ENCODE measurements at regions not wholly inside any gene's neighbourhood (a gene's known extent, or its start where the extent isn't known, plus 50 kb on each side); places are given as distances from the start of the nearest gene placed in this dataset.
"Not testable (repeated sequence)": the region's sequence is repeated elsewhere in the genome, so short reads cannot be mapped to it uniquely, and the experiment has no call there.

DNA sequence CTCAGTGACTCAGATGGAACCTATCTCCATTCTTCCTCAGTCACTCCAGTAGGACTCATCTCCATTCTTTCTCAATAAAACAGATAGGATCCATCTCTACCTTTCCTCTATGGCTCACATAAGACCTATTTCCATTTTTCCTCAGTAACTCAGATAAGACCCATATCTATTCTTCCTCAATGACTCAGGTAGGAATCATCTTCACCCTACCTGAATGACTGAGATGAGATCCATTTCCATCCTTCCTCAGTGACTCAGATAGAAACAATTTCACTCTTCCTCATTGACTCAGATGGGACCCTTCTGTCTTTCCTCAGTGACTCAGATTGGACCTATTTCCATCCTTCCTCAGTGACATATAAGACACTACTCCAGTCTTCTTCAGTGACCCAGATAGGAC is 165.1 kb downstream of the FBXO4 start:
- DNase-seq: no peak

DNA sequence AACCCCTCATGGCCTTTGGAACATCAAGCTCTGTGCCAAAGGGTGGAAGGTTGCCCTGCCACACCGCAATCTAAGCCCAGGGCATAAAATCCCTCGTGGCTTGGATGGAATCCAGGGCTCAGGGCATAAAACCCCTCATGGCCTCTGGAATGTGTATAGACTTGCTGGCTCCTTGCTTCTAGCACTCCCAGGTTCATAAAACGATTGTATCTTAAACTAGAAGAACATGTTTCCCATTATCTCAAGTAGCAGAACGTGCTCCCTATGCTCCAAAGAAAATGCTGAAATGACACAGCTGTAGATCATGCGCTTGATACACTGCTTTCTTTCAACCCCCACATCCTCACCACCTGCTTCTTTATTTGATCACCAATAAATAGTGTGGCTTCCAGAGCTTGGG is 174.8 kb downstream of the FBXO4 start:
- DNase-seq: not testable (repeated sequence)

DNA sequence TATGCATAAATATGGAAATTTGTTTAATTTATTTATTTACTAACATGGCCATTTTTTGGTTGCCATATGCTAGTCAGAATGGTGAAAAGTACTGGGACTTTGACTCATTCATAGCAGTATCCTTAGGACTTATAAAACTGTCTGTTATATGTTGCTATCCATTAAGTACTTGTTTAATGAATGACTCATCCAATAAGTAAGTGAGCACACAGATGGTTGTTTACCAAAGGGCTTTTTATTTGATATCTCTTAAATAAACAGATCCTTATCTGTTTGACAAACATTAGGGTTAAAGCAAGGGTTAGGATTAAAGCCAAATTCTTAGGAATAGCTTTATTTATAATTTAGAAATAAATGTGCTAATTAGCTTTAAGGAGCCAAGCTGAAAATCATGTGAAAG is 183.4 kb downstream of the FBXO4 start:
- DNase-seq: no peak

DNA sequence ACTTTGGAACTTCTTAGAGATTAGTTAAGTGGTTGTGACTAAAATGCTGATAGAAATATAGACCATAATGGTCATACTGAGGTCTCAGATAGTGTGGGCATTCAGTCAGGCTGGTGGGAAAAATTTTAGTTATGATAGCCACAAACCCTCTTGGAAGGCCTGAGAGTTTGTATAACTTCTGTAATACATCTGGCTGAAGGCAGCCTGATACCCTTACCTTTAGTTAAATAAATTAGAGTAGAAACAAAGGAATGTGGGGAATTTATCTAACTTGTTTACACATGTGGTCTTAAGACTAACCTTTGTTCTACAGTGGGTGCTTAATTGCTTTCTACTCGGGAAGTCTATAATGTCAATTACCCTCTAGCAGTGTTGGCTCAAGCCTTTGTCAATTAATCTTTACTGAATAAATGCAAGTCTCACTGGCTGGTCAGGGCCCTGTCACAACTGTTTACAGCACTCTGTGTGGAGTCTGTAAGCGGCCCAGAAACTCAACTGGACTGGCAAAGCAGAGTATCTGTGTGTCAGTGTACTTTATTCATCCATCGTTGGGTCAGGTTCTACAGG is 184.0 kb downstream of the FBXO4 start:
- DNase-seq: no peak

DNA sequence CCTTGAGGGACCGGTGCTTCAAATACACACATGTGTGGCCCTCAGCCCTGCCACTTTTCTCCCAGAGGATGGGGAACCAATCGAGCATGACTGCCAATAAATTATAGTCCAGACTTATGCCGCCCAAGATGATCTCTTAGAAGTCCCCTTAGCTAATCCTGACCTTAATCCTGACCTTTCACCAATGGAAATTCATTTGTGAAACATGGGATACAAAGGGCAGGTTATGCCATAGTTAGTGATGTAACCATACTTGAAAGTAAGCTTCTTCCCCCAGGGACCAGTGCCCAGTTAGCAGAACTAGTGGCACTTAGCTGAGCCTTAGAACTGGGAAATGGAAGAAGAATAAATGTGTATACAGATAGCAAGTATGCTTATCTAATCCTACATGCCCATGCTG is 190.6 kb downstream of the FBXO4 start:
- not testable (repeated sequence) for DNase-seq

DNA sequence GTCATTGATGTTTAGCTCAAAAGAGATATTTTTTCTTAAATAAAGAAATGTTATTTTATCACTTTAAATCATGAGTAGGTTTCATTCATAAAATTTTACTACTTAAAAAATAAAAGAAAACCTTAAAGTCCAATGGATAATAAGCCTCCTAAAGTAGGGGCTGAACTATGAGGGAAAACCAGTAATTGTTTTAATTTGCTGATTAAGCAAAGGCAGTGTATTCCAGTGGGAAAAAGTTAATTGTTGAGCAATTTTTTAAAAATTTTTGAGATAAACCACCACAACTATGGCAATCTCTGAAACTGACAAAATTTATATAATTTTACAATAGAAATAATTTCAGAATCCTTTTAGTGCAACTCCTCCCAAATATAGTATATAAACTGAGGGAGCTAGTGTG is 195.0 kb downstream of the FBXO4 start:
- DNase-seq: no peak

DNA sequence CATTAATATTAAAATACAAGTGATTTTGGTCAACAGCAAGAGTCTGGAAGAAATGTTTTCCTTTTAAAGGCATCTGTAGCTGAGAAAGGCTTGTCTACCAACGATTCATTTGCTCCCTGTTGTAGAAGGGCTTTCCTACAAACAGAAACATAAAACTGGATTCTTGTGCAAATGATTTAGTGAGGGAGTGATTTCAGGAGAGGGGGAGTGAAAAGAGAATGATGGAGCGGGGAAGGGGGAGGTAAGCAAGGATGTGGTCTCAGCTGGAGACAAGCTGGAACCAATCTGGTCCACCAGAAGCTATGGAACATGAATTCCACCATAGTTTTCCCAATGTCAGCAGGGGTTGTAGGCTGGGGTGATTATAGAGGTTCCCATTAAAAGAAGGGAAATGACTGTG is 196.3 kb downstream of the FBXO4 start:
- DNase-seq: no peak

DNA sequence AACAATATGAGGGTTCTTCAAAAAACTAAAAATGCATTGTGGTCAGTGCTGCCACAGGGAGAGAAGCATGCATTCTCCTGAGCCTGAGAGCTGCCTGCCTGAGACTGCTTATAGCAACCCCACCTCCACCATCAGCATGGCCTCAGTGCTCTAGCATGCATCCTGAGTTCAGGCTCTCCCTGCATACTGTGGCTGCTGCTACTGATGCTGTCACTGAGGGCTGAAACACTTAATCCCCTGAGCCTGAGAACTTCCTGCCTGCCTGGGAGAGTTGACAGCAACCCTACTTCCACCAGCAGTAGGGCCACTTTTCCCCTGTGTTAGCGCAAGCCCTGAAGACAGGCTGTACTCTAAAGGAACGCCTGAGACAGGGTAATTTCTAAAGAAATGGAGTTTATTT is 206.0 kb downstream of the FBXO4 start:
- DNase-seq: no peak

DNA sequence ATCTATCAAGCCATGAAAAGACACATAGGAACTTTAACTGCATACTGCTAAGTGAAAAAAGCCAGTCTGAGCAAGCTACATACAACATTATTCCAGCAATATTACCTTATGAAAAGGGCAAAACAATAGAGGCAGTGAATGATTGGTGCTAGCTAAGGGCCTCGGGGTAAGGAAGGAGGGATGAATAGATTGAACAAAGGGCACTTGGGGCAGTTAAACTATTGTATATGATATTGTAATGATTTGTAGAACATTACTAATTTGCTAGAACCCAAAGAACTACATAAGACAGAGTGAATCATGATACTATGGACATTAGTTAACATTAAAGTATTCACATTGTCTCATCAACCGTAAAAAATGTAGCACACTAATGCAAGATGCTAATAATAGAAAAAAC is 218.3 kb downstream of the FBXO4 start:
- DNase-seq: no peak

DNA sequence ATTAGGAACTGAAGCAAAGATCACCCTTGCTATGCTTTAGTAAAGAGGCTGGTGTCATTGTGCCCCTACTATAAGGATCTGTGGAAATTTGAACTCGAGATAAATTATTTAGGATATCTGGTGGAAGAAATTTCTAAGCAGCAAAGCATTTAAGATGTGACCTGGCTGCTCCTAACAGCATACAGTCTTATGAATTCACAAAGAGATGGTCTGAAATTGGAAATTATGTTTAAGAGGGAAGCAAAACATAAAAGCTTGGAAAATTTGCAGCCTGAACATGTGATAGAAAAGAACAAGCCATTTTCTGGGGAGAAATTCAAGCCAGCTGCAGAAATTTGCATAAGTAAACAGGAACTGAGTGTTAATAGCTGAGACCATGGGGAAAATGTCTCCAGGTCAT is 223.7 kb downstream of the FBXO4 start:
- no peak for DNase-seq

DNA sequence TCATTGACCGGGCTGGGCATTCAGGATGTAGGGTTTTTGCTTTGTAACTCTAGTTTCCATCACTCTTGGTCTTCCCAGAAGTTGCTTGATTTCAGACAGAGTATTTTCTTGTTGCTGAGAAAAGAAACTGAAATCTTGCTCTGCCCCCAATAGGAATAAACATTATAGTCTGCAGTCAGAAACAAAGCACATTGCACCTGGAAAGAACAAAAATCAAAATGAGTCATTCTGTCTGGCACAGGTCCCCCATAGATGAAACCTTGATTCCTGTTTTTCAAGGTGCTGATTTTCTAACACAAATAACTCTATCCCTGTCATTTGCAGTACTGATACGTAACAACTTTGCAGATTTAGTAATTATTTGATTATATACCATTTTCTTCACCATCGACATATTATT is 232.1 kb downstream of the FBXO4 start:
- no peak for DNase-seq

DNA sequence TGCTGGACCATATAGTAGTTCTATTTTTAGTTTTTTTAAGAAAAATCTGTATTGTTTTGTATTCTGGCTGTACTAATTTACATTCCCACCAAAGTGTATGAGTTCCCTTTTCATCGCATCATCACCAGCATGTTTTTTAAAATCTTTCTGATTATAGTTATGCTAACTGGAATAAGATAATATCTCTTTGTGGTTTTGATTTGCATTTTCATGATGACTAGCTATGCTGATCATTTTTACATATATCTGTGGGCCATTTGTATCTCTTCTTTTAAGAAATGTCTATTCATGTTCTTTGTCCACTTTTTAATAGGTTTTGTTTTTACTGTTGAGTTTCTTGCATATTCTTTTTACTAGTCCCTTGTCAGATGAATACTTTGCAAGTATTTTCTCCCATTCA is 238.0 kb downstream of the FBXO4 start:
- DNase-seq: no peak

DNA sequence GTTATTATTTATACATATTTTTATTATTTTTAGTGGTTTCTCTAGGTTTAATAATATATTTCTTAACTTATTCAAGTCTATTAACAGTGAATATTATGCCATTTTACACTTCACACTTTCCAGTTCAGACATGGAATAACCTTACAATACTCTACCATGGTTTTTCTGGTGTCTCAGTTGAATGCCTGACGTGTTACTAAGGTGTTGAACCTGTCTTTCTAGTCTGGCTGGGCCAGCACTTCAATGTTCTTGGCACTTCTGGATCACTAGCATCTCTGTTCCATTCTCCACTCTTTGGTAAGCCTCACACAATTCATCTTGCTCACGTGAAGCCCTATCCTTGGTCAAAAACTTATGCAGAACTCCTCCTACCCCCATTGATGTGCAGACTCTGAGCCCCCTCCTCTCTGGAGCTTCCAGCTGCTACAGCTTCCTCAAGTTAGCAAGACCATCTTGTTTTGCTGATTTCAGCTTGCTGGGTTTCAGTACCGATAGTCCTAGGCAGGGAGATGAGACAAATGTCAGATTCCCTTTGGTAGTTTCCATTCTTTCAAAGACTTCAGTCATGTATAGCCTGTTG is 243.1 kb downstream of the FBXO4 start:
- no peak for DNase-seq

DNA sequence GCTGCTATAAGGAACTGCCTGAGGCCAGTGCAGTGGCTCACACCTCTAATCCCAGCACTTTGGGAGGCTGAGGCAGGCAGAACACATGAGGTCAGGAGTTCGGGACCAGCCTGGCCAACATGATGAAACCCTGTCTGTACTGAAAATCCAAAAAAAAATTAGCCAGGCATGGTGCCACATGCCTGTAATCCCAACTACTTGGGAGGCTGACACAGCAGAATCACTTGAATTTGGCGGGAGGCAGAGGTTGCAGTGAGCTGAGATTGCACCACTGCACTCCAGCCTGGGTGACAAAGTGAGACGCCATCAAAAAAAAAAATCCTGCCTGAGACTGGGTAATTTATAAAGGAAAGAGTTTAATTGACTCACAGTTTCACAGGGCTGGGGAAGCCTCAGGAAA is 247.1 kb upstream of the GHR start:
- DNase-seq: not testable (repeated sequence)

DNA sequence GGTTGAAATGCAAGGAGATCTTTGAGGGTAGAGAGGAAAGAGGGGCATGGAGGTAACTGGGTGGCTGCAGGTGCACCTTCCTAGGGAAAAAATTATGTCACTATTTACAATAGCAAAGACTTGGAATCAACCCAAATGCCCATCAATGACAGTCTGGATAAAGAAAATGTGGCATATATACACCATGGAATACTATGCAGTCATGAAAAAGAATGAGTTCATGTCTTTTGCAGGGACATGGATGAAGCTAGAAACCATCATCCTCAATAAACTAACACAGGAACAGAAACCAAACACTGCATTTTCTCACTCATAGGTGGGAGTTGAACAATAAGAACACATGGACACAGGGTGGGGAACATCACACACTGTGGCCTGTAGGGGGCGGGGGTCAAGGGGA is 243.4 kb upstream of the GHR start:
- DNase-seq: not testable (repeated sequence)

DNA sequence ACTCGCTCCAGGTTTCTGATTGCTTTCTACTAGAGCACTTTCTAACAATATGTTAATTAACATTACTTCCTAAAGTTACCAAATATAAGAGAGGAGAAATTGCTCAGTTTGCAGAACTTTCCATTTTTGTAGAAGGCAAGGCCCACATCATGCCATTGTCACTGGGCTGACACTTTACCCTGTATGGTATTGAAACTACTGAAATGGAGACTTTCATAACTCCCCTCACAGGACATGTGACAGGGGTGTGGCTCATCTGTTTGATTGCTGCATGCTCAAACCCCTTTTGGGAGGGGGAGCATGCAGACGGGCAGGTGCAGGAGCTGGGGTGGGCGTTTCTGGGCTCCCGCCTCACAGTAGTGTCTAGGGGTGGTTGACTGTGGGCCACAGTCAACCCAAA is 206.3 kb upstream of the GHR start:
- no peak for DNase-seq

DNA sequence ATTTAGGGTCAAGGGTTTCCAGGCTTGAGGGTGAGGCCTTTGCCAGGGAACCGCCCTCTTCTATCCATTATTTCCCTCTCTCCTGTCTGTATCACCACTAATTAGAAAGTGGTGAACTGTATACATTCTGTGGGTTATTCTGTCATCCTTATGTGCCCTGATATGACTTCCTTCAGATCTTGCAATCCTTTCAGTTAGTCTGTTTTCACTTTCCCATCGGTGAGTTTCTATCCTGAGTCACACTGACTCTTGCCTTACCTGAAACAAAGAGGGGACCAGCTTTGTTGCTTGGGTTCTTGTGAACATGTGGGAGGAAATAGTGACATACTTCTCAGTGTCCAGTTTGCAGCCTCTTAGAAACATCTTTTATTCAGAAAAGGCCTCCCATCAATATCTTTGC is 205.4 kb upstream of the GHR start:
- DNase-seq: no peak

DNA sequence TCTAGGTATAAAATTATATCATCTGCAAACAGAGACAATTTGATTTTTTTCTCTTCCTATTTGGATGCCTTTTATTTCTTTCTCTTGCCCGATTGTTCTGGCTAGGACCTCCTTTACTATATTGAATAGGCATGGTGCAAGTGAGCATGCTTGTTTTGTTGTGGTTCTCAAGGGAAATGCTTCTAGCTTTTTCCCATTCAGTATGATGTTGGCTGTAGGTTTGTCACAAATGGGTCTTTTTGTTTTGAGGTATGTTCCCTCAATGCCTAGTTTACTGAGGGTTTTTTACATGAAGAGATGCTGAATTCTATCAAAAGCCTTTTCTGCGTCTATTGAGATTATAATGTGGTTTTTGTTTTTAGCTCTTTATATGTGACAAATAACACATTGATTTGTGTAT is 198.2 kb upstream of the GHR start:
- DNase-seq: no peak

DNA sequence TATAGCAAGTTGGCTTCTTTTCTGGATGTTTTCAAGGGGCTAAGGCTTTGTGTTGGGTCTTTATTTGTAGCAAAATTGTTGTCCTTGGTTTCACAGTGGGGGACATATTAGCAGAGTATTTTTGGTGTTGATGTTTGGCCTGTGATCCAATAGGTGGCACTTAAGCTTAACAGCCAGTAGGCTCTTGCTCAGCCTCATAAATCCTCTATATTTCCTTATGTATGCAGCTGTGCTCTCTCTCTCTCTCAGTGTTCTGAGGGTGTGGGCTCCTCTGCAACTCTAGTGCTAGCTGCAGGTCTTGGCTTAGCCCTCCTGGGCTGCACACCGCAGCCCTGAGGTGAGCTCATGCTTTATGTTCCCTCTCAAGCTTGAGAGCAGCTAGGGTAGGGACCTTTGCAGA is 195.0 kb upstream of the GHR start:
- no peak for DNase-seq

DNA sequence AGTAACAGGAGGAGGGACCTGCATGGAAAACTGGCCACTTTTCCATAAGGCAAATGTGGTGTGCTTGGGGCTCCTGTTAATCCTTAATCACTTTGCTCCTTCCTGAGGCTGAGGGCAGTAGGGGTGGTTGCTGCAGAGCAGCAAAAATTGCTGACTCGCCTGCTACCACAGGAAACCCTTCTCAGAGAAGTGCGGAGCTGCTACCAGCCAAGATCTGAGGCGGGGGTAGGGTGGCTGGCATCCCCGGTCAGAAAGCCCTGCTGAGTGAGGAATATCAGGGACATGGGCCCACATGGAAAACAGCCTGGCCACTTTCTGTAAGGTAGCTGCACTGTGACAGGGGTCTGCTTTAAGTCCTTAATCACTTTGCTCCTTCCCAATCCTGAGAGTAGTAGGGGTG is 192.4 kb upstream of the GHR start:
- no peak for DNase-seq

DNA sequence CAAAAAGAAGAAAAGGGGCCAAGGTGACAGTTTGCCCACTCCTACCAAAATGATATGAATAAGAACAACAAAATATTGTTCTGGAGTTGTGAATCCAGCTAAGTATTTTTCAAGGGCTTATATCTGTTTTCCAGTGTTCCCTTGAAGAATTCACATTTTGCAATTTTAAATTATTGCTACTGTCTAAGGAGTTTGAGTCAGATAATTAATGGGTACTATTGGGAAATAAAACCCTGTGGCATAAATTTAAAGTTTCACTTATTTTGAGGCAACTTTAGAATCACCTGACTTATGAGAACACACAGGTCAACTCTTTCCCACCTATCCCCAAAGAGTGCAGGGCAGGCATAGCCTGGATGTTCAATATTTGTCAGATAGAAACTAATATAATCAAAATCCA is 188.0 kb upstream of the GHR start:
- DNase-seq: no peak

DNA sequence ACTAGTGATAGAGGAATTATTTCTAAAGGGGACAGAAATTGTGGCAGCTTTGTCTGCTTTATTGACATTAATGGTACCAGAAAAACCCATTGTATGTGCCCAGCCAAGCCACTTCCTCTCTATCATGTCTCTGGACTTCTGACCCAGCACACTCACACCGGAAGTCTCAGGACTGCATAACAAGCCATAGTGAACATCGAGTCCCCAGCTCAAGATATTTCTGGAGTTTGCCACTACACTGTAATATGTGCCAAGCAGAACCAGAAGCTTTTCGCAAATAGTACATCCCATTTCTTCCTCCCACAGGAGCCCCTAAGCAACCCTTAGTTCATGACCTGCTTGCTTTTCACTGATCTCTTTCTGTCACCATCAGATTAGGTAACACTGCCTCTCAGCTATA is 187.4 kb upstream of the GHR start:
- DNase-seq: no peak

DNA sequence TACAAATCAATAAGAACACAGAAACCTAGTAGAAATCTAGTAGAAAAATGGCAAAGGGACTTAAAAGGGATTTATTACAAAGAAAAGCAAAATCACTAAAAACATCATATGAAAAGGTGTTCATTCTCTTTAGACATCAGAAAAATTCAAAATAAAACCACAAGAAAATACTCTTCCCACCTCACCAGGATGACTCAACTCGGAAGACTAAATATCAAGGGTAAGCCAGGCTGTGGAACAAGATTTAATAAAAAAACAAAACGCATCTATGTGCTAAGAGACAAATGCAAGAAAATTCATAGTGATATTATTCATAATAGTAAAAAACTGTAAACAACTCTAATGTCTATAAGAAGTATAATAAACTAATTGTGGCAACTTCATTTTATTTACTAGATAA is 181.6 kb upstream of the GHR start:
- DNase-seq: no peak

DNA sequence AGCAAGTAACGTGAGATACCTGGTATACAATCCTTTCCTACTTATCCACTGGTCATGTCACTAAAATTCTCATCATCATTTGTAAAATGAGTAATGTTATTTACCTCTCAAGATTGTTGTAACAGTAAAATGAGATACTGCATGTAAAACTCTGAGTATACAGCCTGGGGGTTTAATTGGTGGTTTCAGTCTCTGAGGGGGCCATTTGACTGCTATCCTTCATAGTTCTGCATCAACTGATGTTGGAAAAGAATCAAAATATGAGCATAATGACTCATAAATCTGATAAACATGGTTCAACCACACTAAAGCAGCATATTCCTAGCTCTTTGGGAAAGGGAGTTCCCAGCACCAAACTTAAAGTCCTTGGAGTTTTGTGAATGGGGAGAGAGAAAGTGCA is 181.0 kb upstream of the GHR start:
- no peak for DNase-seq

DNA sequence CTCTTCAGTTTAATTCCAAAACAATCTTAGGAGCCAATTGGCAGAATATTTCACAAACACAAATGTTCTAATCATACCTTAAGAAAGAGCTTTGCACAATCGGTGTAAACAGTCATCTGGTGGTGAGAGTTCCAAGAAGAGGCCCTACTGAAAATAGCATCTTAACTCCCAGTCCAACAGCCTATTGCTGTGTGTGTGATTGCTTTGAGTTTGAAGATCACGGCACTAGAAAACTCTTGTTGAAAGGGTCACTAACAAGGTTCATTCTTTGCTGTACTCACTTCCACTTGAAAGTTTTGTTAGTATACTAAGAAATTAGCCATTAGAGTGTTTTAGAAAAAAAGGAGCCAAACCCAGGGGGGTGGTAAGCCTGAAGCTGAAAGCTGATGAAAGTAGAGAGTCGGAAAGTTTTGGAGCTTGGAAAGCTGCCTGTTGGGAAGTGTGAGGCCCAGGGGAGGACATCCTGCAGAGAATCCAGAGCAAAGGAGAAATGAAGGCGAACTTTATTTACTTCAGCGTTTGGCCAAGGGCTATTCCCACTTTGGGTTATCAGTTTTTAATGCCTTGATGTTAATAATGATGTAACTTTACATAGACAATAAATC is 180.3 kb upstream of the GHR start:
- DNase-seq: no peak
